Nephron (organoid): ENCODE measurements at regions not wholly inside any gene's neighbourhood (a gene's known extent, or its start where the extent isn't known, plus 50 kb on each side); places are given as distances from the start of the nearest gene placed in this dataset.

Experiments used
- H3K27ac Mint-ChIP-seq, 3 experiments: 2 replicates each; pipeline ENCODE4 v1.8.0; 2020; ENCODE audit warnings: mixed read lengths in 3 of 3, mild to moderate bottlenecking in 2 of 3, moderate library complexity in 1 of 3
- H3K27me3 Mint-ChIP-seq: 2 replicates; pipeline ENCODE4 v1.8.0; 2021; ENCODE audit warnings: low read depth, mild to moderate bottlenecking, moderate library complexity, mixed read lengths
- H3K36me3 Mint-ChIP-seq: 2 replicates; pipeline ENCODE4 v1.8.0; 2020; ENCODE audit warnings: low read depth, mixed read lengths
- H3K4me1 Mint-ChIP-seq: 2 replicates; pipeline ENCODE4 v1.8.0; 2020; ENCODE audit warnings: mixed read lengths
- H3K4me3 Mint-ChIP-seq, 3 experiments: 2 replicates each; pipeline ENCODE4 v1.8.0; 2020; ENCODE audit warnings: mild to moderate bottlenecking in 3 of 3, mixed read lengths in 3 of 3, moderate library complexity in 2 of 3
- H3K9me3 Mint-ChIP-seq: 2 replicates; pipeline ENCODE4 v1.8.0; 2020; ENCODE audit warnings: mixed read lengths
- CTCF ChIP-seq, 3 experiments: fragments of 200-600 bp; sonication (generic); IDR thresholded peaks; one replicate each; pipeline ENCODE4 v1.5.0; 2021; ENCODE audit warnings: antibody characterized with exemption in 3 of 3; ENCODE audit not compliant: unreplicated experiment in 3 of 3

GRCh38 chr3:109920749-109921148 lies 583.4 kb upstream of the DPPA4 start:
- no peaks in the 10 kb centered on the region for H3K36me3 Mint-ChIP-seq
- TF ChIP-seq CTCF (IDR thresholded peaks at IDR 0.05; ENCODE audit: unreplicated experiment in 3 of 3): no peak

DNA sequence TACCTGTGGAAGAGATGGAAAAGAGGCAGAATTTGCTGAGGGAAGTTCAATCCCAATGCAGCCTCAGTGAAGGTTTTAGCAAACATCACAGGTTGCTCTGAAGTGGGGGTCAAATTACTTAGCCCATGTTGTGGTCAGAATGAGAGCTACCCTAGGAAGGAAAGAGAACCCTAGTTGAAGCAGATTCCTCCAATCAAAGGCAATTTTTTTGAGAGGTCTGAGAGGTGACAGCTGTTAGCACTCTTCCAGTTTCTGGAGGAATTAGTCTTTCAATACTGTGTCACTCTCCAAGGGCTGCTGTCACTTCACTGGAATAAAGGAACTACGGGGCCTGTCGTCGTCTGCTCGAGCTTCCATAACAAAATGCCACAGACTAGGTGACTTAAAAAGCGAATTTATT lies 584.2 kb upstream of the DPPA4 start:
- no peak overlapping the region for H3K4me3 Mint-ChIP-seq
- H3K36me3 Mint-ChIP-seq: no peaks in the 10 kb centered on the region
- no peaks in the 10 kb centered on the region for H3K4me1 Mint-ChIP-seq
- H3K27ac Mint-ChIP-seq: no peak overlapping the region
- peaks cover 4% of the 10 kb centered on the region for H3K27me3 Mint-ChIP-seq
- no peak for TF ChIP-seq CTCF (IDR thresholded peaks at IDR 0.05; ENCODE audit: unreplicated experiment in 3 of 3)
- no peaks in the 10 kb centered on the region for H3K9me3 Mint-ChIP-seq

More at GRCh38 chr3:109920749-109921148, 583.4 kb upstream of the DPPA4 start:
- Mint-ChIP-seq H3K27me3 (peaks cover 4% of the 10 kb centered on the region), H3K9me3 (no peaks in the 10 kb centered on the region), H3K4me3 (no peak overlapping the region), H3K4me1 (no peaks in the 10 kb centered on the region), H3K27ac (no peak overlapping the region)

GRCh38 chr3:109922856-109923255 lies 585.5 kb upstream of the DPPA4 start:
- TF ChIP-seq CTCF (IDR thresholded peaks at IDR 0.05; ENCODE audit: unreplicated experiment in 3 of 3): no peak
- peaks cover 4% of the 10 kb centered on the region for H3K27me3 Mint-ChIP-seq
- no peaks in the 10 kb centered on the region for H3K9me3 Mint-ChIP-seq
- no peak overlapping the region for H3K27ac Mint-ChIP-seq
- H3K36me3 Mint-ChIP-seq: no peaks in the 10 kb centered on the region
- no peaks in the 10 kb centered on the region for H3K4me1 Mint-ChIP-seq
- H3K4me3 Mint-ChIP-seq: no peak overlapping the region

- Mint-ChIP-seq H3K4me3 (no peak overlapping the region), H3K9me3 (no peaks in the 10 kb centered on the region), H3K27me3 (peaks cover 4% of the 10 kb centered on the region), H3K27ac (no peak overlapping the region), H3K4me1 (no peaks in the 10 kb centered on the region), H3K36me3 (no peaks in the 10 kb centered on the region)
- TF ChIP-seq CTCF (IDR thresholded peaks at IDR 0.05; ENCODE audit: unreplicated experiment in 3 of 3): no peak
Measured at GRCh38 chr3:109923431-109923830, 586.1 kb upstream of the DPPA4 start.

- Mint-ChIP-seq H3K9me3 (no peaks in the 10 kb centered on the region), H3K27me3 (peaks cover 4% of the 10 kb centered on the region), H3K4me1 (no peaks in the 10 kb centered on the region), H3K27ac (no peak overlapping the region), H3K36me3 (no peaks in the 10 kb centered on the region), H3K4me3 (no peak overlapping the region)
- no peak for TF ChIP-seq CTCF (IDR thresholded peaks at IDR 0.05; ENCODE audit: unreplicated experiment in 3 of 3)
Measured at GRCh38 chr3:109924196-109924595, 586.9 kb upstream of the DPPA4 start.

- H3K4me1 Mint-ChIP-seq: no peaks in the 10 kb centered on the region
- no peak overlapping the region for H3K4me3 Mint-ChIP-seq
- H3K36me3 Mint-ChIP-seq: no peaks in the 10 kb centered on the region
- H3K9me3 Mint-ChIP-seq: no peaks in the 10 kb centered on the region
- no peak overlapping the region for H3K27ac Mint-ChIP-seq
- peaks cover 4% of the 10 kb centered on the region for H3K27me3 Mint-ChIP-seq
- TF ChIP-seq CTCF (IDR thresholded peaks at IDR 0.05; ENCODE audit: unreplicated experiment in 3 of 3): no peak
Measured at GRCh38 chr3:109926376-109926775, 589.0 kb upstream of the DPPA4 start.
